ENCODE measurements at regions not wholly inside any gene's neighbourhood (a gene's known extent, or its start where the extent isn't known, plus 50 kb on each side); places are given as distances from the start of the nearest gene placed in this dataset.

DNA sequence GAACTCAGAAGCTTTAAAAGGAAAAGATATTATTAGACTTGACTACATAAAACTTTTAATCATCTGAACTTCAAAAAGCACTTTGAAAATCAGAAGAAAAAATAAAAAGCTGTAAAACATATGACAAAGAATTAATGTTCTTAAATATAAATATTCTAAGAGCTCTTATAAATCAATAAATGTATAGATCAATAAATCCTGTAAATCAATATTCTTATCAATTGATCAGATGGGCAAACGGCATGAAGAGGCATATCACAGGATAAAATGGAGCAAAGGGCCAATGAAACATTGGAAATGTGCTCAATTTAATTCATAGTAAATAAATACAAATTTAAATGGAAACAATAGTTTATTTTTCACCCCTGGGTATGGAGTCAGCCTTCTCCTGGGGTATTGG lies 66.1 kb upstream of the SMYD2 start:
- TF ChIP-seq CTCF (IDR thresholded peaks at IDR 0.05; ENCODE audit: insufficient read depth, low read depth, low read length, missing control alignments), result no peak
- DNase-seq (ENCODE audit: low read depth), result no peak
- H3K4me3 ChIP-seq (ENCODE audit: low read depth, low read length), result no peak overlapping the region

DNA sequence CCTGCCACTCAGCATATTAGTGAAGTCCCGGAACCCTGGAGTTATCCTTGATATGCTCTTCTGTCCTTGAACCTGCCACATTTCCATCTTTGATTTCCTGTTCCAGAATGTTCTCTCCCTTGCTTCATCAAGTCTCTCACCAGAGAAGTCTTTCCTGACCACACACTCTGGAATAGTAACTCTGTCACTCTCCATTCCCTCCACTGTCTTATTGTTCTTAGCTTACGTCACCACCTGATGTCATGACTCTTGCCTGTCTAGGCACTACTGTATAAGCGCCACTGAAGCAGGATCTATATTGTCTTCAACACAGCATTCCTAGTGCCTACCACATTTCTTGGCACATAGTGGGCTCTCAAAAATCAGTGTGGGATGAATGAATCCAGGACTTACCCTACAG lies 65.4 kb upstream of the SMYD2 start:
- DNase-seq (ENCODE audit: low read depth), result no peak
- TF ChIP-seq CTCF (IDR thresholded peaks at IDR 0.05; ENCODE audit: insufficient read depth, low read depth, low read length, missing control alignments), result no peak
- no peak overlapping the region for H3K4me3 ChIP-seq (ENCODE audit: low read depth, low read length)

- H3K4me3 ChIP-seq (ENCODE audit: low read depth, low read length), result no peak overlapping the region
- no peak for TF ChIP-seq CTCF (IDR thresholded peaks at IDR 0.05; ENCODE audit: insufficient read depth, low read depth, low read length, missing control alignments)
- DNase-seq (ENCODE audit: low read depth), result no peak
Observed at GRCh38 chr1:214216021-214216420, 64.9 kb upstream of the SMYD2 start.

- TF ChIP-seq CTCF (IDR thresholded peaks at IDR 0.05; ENCODE audit: insufficient read depth, low read depth, low read length, missing control alignments), result no peak
- DNase-seq (ENCODE audit: low read depth), result no peak
- H3K4me3 ChIP-seq (ENCODE audit: low read depth, low read length), result no peak overlapping the region
Observed at GRCh38 chr1:214216779-214217178, 64.2 kb upstream of the SMYD2 start.

- no peak overlapping the region for H3K4me3 ChIP-seq (ENCODE audit: low read depth, low read length)
- no peak for TF ChIP-seq CTCF (IDR thresholded peaks at IDR 0.05; ENCODE audit: insufficient read depth, low read depth, low read length, missing control alignments)
- DNase-seq (ENCODE audit: low read depth), result no peak
Observed at GRCh38 chr1:214219902-214220301, 61.1 kb upstream of the SMYD2 start.

GRCh38 chr1:214220891-214221290 lies 60.1 kb upstream of the SMYD2 start:
- TF ChIP-seq CTCF (IDR thresholded peaks at IDR 0.05; ENCODE audit: insufficient read depth, low read depth, low read length, missing control alignments), result no peak
- no peak for DNase-seq (ENCODE audit: low read depth)
- no peak overlapping the region for H3K4me3 ChIP-seq (ENCODE audit: low read depth, low read length)

DNA sequence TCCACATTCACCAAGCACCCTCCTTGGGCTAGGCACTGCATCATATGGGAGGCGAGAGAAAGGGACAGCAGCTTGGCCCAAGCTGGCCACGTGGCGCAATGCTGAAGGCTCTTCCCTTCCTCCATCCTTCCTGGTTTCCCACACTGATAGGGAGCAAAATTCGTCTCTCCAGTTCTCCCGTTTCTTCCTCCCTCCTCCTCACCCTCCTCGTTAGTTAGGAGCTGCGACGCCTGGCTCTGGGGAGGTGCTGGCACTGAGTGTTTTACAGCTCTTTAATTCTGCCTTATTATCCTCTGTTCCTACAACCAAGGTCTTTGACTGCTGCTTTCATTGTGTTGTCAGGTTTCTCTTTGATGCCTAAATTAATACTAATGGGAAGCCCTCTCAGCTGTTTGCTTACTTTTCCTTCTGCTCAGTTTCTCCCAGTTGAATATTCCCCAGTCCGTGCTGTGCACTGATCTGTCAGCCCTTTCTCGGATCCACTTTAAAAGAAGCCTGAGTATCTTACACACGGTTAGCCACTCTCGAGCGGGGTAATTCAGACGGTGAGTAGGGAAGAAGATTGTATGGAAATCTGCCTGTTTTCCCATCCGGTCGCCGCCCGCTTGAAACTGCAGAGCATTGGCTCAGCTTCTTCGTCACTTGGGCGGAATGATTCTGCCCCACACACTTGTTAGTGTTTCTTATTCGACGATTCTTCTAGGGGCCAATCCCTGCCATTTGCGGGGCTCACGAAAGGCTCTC lies 56.2 kb upstream of the SMYD2 start:
- no peak for DNase-seq (ENCODE audit: low read depth)
- TF ChIP-seq CTCF (IDR thresholded peaks at IDR 0.05; ENCODE audit: insufficient read depth, low read depth, low read length, missing control alignments), result no peak
- no peak overlapping the region for H3K4me3 ChIP-seq (ENCODE audit: low read depth, low read length)
